ENCODE measurements at regions not wholly inside any gene's neighbourhood (a gene's known extent, or its start where the extent isn't known, plus 50 kb on each side); places are given as distances from the start of the nearest gene placed in this dataset.
"Not testable (repeated sequence)": the region's sequence is repeated elsewhere in the genome, so short reads cannot be mapped to it uniquely, and the experiment has no call there.

GRCh38 chr4:141851246-141851891, 215.0 kb downstream of the IL15 start:
- peak; percentile 26 for DNase-seq

DNA sequence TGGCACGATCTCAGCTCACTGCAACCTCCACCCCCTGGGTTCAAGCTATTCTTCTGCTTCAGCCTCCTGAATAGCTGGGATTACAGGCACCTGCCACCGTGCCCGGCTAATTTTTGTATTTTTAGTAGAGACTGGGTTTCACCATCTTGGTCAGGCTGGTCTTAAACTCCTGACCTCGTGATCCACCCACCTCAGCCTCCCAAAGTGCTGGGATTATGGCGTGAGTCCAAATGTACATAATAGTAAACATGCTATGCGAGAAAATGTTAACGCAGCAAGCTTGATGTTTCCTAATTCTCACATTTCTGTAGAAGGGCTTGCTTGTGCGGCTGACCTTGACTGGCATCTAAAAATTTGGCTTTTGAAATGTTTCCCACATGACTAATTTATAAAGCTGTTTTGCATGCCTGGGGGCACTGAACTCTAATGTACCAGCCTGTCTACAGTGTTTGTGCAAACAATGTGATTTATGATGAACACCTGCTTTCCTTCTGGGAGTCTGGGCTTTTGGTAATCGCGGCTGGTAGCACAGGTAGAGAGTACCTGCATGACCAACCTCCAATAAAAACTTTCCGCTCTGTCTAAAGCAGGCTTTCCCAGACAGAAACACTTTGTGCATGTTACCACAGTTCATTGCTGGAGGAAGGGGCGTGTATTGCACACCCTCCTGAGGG, 216.8 kb downstream of the IL15 start:
- no peak for DNase-seq

DNA sequence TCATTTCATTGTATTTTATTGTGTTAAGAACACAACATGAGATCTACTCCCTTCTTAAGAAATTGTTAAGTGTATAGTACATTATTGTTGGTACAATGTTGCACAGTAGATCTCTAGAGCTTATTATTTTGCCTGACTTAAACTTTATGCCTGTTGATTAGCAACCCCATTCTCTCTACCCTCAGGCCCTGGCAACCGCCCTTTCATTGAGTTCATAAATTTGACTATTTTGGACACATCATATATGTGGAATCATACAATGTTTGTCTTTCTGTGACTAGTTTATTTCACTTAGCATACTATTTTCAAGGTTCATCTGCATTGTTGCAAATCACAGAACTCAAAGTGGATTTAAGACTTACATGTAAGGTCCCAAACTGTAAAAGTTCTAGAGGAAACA, 222.1 kb downstream of the IL15 start:
- no peak for DNase-seq

DNA sequence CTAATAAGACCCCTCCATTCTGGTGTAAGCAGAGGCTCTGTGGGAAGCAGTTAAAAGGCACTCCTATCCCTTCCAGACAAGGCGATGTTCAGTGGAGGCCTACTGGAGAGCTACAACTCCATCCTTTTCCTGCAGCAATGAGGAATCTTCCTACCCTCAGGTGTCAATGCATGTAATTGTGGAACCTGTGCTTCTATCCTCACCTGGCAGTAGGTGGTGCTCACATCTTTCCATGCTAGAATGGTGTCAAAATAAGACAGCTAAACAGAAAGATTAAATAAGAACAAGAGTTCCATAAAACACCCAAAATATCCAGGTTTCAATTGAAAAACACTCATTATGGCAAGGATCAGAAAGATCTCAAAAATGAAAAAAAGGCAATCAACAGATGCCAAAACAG, 224.6 kb downstream of the IL15 start:
- no peak for DNase-seq

DNA sequence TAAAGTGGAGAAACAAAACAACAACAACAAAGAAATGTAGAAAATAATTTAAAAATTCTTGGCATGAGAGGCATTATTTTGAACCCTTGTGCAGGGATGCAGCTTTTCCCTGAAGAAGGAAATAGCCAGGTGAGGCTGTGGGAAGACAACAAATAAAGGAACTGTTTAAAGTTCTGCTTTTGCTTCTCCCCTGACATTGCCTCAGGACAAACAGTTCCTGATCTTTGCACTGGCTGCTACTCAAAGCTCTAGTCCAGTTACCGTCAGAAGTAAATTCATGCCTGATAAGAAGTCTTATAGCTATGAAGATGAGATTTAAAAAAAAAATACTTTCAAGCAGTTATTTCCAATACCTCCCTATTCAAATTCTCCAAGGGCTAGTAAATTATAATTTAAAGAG, 233.8 kb downstream of the IL15 start:
- no peak for DNase-seq

DNA sequence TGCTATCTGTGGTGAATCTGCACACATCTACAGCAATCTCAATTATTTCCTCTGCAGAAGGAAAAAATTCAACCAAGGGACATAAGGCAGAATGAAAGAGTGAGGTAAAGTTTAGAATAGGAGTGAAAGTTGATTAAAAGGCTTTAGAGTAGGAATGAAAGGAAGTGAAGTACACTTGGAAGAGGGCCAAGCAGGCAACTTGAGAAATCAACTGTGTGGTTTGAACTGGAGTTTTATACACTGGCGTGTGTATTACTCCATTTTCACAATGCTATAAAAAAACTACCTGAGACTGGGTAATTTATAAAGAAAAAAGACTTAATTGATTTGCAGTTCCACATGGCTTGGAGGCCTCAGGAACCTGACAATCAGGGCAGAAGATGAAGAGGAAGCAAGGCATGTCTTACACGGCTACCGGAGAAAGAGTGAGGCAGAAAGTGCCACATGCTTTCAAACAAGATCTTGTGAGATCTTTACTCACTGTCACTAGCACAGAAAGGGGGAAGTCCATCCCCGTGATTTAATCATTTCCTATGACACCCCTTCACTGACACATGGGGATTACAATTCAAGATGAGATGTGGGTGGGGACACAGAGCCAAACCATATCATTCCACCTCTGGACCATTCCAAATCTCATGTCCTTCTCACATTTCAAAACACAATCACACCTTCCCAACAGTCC, 234.8 kb downstream of the IL15 start:
- DNase-seq: peak; percentile 17

GRCh38 chr4:141882650-141883049, 246.3 kb downstream of the IL15 start:
- DNase-seq: not testable (repeated sequence)

DNA sequence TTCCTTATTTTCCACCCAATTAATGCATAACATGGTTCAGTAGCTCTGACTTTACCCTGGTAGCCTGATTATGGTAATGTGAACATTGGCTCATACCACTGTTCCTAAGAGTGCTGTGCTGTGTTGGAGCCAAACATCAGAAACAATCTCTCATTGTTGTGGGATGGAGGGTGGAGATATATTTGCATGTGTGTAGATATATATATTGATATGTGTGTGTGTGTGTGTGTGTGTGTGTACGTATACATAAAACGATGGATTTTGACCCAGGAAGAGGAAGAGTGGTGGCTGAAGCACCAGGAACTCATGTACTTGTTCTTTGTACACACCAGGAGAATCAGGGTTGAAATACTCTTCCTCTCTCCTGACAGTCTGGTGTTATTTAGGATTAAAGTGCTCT, 247.7 kb downstream of the IL15 start:
- DNase-seq: no peak

DNA sequence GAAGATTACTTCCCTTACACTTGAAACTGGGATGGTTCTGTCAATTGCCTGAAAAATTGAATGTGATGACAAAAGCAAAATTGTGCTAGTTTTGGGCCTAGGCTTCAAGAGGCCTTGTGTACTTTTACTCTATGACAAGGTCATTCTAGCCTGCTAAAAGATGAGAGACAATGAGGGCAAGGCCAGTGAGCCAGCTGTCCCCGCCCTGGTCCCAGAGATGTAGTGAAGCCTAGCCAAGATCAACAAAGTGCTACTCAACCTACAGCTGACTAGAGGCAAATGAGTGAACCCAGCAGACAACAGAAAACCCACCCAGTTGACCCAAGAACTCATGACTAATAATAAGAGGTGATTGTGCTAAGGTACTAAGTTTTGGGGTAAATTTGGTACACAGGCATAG, 248.7 kb downstream of the IL15 start:
- no peak for DNase-seq

DNA sequence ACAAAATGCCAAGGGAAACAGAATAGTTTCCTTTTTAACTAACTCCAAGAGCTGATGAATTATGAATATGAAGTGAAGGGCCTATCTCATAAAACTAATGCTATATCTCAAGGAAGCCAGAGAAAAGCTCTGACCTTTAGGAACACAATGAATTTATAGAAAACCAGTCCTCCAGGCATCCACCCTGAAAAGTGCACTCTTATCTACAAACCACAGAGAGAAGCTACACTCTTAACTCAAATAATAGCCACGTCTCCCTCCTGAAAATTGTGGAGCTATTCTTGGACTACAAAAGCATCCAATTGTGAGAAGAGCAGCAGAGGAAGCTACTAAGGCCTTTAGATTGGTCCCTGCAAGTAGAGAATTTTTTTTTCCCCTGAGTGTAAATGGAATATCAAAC, 253.9 kb downstream of the IL15 start:
- no peak for DNase-seq

GRCh38 chr4:141891260-141892120, 255.1 kb downstream of the IL15 start:
- DNase-seq: no peak

- DNase-seq: no peak
Observed at GRCh38 chr4:141896687-141897086, 260.3 kb downstream of the IL15 start.

DNA sequence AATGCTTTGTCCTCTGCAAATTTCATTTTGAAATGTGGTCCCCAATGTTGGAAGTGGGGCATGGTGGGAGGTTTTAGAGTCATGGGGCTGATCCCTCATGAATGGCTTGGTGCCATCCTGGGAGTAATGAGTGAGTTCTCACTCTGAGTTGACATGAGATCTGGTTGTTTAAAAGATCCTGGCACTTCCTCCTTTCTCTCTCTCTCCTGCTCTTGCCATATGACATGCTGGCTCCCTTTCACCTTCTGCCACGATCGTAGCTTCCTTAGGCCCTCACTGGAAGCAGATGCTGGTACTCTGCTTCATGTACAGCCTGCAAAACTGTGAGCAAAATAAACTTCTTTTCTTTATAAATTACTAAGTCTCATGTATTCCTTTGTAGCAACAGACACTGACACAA, 262.0 kb downstream of the IL15 start:
- DNase-seq: no peak

GRCh38 chr4:141899103-141899502, 262.7 kb downstream of the IL15 start:
- DNase-seq: no peak

GRCh38 chr4:141899541-141899940, 263.2 kb downstream of the IL15 start:
- peak; percentile 32 for DNase-seq

- DNase-seq: no peak
Observed at GRCh38 chr4:141900856-141901255, 264.5 kb downstream of the IL15 start.

DNA sequence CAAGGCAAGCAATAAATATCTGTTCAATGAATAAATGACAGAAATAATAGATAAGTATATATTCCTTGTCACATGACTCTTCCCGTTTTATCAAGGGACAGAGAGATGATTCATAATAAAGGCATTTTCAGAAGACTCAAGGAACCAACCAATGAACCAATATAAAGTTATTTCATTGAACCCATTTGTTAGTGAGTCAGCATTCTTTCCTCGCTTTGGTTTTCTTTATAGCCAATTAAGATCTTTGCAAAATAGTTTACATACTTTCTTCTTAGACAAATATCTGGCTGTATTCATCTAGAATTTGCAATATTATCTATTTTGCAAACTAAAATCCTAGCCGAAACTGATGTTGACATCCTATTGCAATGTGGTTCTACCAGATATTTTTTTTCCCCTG, 269.4 kb downstream of the IL15 start:
- DNase-seq: peak; percentile 94

- peak; percentile 29 for DNase-seq
Observed at GRCh38 chr4:141909541-141909940, 273.2 kb downstream of the IL15 start.

DNA sequence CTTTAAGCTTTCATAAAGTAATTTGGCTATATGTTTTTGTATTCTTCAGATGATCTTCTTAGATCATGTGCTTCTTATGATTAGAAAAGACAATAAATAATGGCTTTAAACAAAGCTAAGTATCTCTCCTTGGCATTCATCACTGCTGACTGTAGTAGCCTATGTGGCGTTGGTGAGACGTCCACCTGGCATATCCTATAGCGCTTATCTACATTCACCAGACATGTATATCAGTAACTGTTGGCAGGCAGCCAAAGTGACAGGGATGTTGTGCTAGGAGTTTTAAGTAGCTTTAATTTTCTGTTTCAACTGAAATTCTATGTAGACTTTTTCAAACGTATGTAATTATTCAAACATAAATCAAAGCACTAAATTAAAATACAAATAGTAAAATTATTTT, 276.4 kb downstream of the IL15 start:
- DNase-seq: no peak

GRCh38 chr4:141913928-141914327, 277.5 kb downstream of the IL15 start:
- no peak for DNase-seq

GRCh38 chr4:141914746-141915145, 278.4 kb downstream of the IL15 start:
- DNase-seq: no peak

DNA sequence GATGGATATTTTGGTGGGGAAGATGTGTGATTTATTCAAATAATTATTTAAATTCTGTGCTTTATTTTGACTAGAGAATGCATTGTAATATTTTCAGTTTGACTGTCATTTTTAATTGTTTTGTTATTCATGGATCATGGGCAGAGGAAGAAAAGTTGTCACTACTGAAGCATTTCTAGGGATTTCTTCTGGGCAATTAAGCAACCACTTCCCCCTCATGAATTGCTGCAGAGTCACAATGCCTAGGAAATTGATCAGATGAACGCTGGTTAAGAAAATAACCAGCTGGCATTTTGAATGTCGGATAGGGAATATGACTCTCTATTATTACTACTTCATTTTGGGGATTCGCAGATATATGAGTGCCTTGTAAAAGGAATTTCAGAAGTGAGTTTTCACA, 283.3 kb downstream of the IL15 start:
- DNase-seq: no peak

GRCh38 chr4:141921293-141921692, 284.9 kb downstream of the IL15 start:
- DNase-seq: no peak

Data from fibroblast of skin of right quadriceps (primary cell).